Gastrocnemius medialis (tissue), 4 donors: ENCODE measurements at regions not wholly inside any gene's neighbourhood (a gene's known extent, or its start where the extent isn't known, plus 50 kb on each side); places are given as distances from the start of the nearest gene placed in this dataset.

Experiments
- ATAC-seq, 2 donors: fragments of 150-250 bp; one replicate each; pipeline ENCODE4 v1.9.1; 2016
- DNase-seq, 2 donors: peaks; one replicate each; pipeline ENCODE4 v3.0.0-alpha.2; 2019
- H3K27ac ChIP-seq, 4 donors: fragments of 200-600 bp; sonication (generic); 1 replicate in 1 of 4; 2 replicates in 3 of 4; pipeline ENCODE4 v1.5.1; 2016 to 2018; ENCODE audit warnings: mild to moderate bottlenecking in 2 of 4, moderate library complexity in 1 of 4
- H3K27me3 ChIP-seq, 3 donors: fragments of 200-600 bp; sonication (generic) in 2 of 3; 1 replicate in 1 of 3; 2 replicates in 2 of 3; pipeline versions ENCODE4 v1.5.1 to v1.6.0; 2016 to 2019; ENCODE audit warnings: mild to moderate bottlenecking in 1 of 3, moderate library complexity in 1 of 3
- H3K36me3 ChIP-seq, 2 donors: fragments of 200-600 bp; sonication (generic) in 1 of 2; one replicate each; pipeline ENCODE4 v1.5.1; 2017 to 2018
- H3K4me1 ChIP-seq, 2 donors: fragments of 200-600 bp; sonication (generic) in 1 of 2; one replicate each; pipeline ENCODE4 v1.5.1; 2016 to 2017; ENCODE audit warnings: mild to moderate bottlenecking in 2 of 2
- H3K4me3 ChIP-seq, 4 donors: fragments of 200-600 bp; sonication (generic) in 3 of 4; 1 replicate in 1 of 4; 2 replicates in 3 of 4; pipeline ENCODE4 v1.5.1; 2016 to 2019; ENCODE audit warnings: mild to moderate bottlenecking in 2 of 4
- H3K9me3 ChIP-seq, 3 donors: fragments of 200-600 bp; sonication (generic) in 2 of 3; 1 replicate in 1 of 3; 2 replicates in 2 of 3; pipeline ENCODE4 v1.5.1; 2016 to 2019
- POLR2A ChIP-seq, 2 donors: fragments of 450-650 bp; IDR thresholded peaks; one replicate each; pipeline ENCODE4 v1.6.1; 2017; ENCODE audit warnings: antibody characterized with exemption in 2 of 2, mild to moderate bottlenecking in 2 of 2, moderate library complexity in 2 of 2
- in situ Hi-C, 4 donors: fragments of 200-750 bp; cut with MboI; loops; one replicate each; pipeline versions ENCODE4 v1.15.0 to v1.8.0; 2017; ENCODE audit warnings: low sequenced_read_pairs in 4 of 4
- intact Hi-C: fragments of 100-400 bp; cut with DNase I; formaldehyde crosslinking; loops from one replicate; pipeline ENCODE4 v1.15.1; 2023; ENCODE audit warnings: low total_unique reads
- TF ChIP-seq, protein P1 (sequence below), 5 experiments: fragments of 450-650 bp in 3 of 5; fragments of 200-600 bp in 2 of 5; sonication (generic) in 2 of 5; IDR thresholded peaks in 4 of 5; conservative IDR thresholded peaks in 1 of 5; 1 replicate in 4 of 5; 2 replicates in 1 of 5; pipeline ENCODE4 v1.5.1; 2016 to 2019; ENCODE audit warnings: antibody characterized with exemption in 5 of 5, mild to moderate bottlenecking in 3 of 5, moderate library complexity in 3 of 5

DNA sequence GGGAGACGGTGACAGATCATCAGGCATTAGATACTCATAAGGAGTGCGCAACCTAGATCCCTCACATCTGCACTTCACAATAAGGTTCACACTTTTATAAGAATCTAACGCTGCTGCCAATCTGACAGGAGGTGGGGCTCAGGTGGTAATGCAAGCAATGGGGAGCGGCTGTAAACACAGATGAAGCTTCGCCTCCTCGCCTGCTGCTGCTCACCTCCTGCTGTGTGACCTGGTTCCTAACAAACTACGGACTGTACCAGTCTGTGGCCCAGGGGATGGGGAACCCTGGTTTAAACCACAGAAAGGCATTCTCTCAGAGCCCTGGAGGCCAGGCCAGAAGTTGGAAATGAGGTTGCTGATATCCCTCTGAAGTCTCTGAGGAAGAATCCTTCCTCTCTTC, 323.6 kb downstream of the DRD1 start:
- no peaks in the 10 kb centered on the region for H3K4me1 ChIP-seq
- no peaks in the 10 kb centered on the region for H3K27me3 ChIP-seq
- no peak overlapping the region for H3K4me3 ChIP-seq
- intact Hi-C loops (no loop called here), in situ Hi-C loops (no loop called here)
- H3K36me3 ChIP-seq = no peaks in the 10 kb centered on the region
- H3K27ac ChIP-seq = no peak overlapping the region
- H3K9me3 ChIP-seq = no peaks in the 10 kb centered on the region
- TF ChIP-seq POLR2A (IDR thresholded peaks at IDR 0.05) = no peak
- TF ChIP-seq, protein P1, sequence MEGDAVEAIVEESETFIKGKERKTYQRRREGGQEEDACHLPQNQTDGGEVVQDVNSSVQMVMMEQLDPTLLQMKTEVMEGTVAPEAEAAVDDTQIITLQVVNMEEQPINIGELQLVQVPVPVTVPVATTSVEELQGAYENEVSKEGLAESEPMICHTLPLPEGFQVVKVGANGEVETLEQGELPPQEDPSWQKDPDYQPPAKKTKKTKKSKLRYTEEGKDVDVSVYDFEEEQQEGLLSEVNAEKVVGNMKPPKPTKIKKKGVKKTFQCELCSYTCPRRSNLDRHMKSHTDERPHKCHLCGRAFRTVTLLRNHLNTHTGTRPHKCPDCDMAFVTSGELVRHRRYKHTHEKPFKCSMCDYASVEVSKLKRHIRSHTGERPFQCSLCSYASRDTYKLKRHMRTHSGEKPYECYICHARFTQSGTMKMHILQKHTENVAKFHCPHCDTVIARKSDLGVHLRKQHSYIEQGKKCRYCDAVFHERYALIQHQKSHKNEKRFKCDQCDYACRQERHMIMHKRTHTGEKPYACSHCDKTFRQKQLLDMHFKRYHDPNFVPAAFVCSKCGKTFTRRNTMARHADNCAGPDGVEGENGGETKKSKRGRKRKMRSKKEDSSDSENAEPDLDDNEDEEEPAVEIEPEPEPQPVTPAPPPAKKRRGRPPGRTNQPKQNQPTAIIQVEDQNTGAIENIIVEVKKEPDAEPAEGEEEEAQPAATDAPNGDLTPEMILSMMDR (IDR thresholded peaks at IDR 0.05 in 4 of 5, conservative IDR thresholded peaks at IDR 0.05 in 1 of 5) = no peak
- ATAC-seq = no peak
- DNase-seq = no peak

DNA sequence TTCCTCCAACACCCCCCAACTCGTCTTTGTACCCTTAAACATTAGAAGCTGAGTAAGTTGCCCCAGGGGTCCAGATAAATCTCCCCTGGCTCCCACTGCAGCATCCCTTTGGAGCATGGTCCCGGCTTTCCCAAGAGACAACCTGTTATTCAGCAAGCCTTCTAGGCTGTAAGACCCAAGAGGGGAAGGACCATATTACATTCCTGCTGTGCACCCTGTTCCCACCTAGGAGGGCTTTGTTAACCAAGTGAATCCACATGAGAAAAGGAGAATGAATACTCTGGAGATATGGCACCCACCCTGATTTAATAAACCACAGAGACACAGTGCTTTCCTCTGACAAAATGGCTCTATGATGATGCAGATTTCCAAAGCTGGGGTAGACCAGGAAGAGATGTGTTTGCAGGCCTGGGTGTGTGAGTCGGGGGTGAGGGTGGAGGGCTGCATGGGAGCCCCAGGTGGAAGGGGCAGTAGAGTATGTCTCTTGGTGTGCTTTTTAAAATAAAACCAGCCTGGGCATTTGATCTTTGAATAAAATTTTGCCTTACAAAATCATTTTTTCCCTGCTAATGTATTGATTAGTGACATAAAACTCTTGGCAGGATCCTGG, 325.2 kb downstream of the DRD1 start:
- Histone ChIP-seq H3K4me1 (no peaks in the 10 kb centered on the region), H3K4me3 (no peak overlapping the region), H3K27me3 (no peaks in the 10 kb centered on the region), H3K36me3 (no peaks in the 10 kb centered on the region), H3K27ac (no peak overlapping the region), H3K9me3 (no peaks in the 10 kb centered on the region)
- DNase-seq (no peak), ATAC-seq (no peak)
- in situ Hi-C loops (no loop called here), intact Hi-C loops (no loop called here)
- TF ChIP-seq, protein P1 (IDR thresholded peaks at IDR 0.05 in 4 of 5, conservative IDR thresholded peaks at IDR 0.05 in 1 of 5) = no peak
- TF ChIP-seq POLR2A (IDR thresholded peaks at IDR 0.05) = no peak

DNA sequence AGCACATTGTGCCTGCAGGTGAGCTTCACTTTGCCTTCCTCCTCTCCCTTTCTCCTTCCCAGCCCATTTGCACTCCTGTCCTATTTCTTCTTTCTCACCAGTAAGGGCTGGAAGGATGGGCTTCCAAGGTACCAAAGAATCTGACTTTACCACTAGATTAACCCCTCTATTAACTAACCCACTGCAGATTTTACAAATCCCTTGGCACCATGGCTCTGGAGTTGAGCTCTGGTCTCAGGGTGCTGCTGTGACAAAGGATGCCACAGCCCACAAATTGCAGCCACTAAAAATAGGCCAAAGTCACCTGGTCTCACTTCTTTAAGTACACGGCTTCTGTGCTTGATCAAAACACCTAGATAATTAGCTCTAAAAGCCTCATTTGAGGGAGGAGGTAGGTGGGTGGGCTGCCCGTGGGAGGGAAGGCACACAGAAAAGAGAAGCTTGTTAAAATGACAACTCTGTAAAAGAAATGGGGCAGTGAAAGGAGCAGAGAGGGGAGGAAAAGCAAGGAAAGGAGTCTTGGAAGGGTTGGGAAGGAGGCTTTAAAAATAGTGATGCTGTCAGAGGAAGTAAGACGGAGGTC, 327.4 kb downstream of the DRD1 start:
- in situ Hi-C loops = no loop called here
- ATAC-seq = no peak

DNA sequence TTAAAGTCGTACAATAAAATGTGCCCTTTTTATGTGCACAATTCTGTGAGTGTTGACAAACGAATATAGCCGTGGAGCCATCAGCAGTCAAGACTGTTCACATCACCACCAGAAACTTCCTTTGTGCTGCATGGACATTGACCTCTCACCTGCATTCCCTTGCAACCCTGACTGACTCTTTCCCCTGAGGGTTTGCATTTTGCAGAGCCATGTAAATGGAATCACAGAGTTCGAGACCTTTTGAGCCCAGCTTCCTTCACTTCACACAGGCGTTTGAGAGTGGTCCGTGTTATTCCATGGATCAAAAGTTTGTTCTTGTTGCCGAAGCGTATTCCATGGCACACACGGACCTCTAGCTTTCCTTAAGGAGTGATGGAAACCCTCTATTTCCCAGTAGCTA, 328.2 kb downstream of the DRD1 start:
- H3K4me1 ChIP-seq = no peaks in the 10 kb centered on the region
- no peak for ATAC-seq
- H3K4me3 ChIP-seq = no peak overlapping the region
- no peaks in the 10 kb centered on the region for H3K36me3 ChIP-seq
- H3K9me3 ChIP-seq = no peaks in the 10 kb centered on the region
- H3K27ac ChIP-seq = no peak overlapping the region
- in situ Hi-C loops (no loop called here), intact Hi-C loops (no loop called here)
- DNase-seq = no peak
- H3K27me3 ChIP-seq = no peaks in the 10 kb centered on the region
- no peak for TF ChIP-seq POLR2A (IDR thresholded peaks at IDR 0.05)
- TF ChIP-seq, protein P1 (IDR thresholded peaks at IDR 0.05 in 4 of 5, conservative IDR thresholded peaks at IDR 0.05 in 1 of 5) = no peak

More for the DNA sequence above, 327.4 kb downstream of the DRD1 start:
- TF ChIP-seq POLR2A (IDR thresholded peaks at IDR 0.05) = no peak
- TF ChIP-seq, protein P1 (IDR thresholded peaks at IDR 0.05 in 4 of 5, conservative IDR thresholded peaks at IDR 0.05 in 1 of 5) = no peak
- no peaks in the 10 kb centered on the region for H3K36me3 ChIP-seq
- H3K27ac ChIP-seq = no peak overlapping the region
- no peak for DNase-seq
- no peak overlapping the region for H3K4me3 ChIP-seq
- H3K9me3 ChIP-seq = no peaks in the 10 kb centered on the region
- no peaks in the 10 kb centered on the region for H3K27me3 ChIP-seq
- no peaks in the 10 kb centered on the region for H3K4me1 ChIP-seq
- intact Hi-C loops = no loop called here

DNA sequence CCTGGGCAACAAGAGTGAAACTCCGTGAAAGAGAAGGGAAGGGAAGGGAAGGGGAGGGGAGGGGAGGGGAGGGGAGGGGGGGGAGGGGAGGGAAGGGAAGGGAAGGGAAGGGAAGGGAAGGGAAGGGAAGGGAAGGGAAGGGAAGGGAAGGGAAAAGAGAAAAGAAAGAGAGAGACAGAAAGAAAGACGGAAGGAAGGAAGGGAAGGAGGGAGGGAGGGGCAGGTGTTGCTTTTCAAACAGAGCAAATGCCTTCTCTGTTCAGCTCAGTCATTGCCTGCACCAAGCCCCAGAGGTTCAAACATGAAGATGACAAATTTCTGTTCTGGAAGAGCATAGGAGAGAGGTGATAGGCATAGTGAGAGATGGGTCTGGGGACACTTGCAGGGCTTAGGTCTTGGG, 330.0 kb downstream of the DRD1 start:
- H3K4me1 ChIP-seq = no peaks in the 10 kb centered on the region
- in situ Hi-C loops (no loop called here), intact Hi-C loops (no loop called here)

More for the DNA sequence above, 330.0 kb downstream of the DRD1 start:
- H3K27me3 ChIP-seq = no peaks in the 10 kb centered on the region
- DNase-seq (no peak), ATAC-seq (no peak)
- H3K4me3 ChIP-seq = no peak overlapping the region
- H3K27ac ChIP-seq = no peak overlapping the region
- no peak for TF ChIP-seq POLR2A (IDR thresholded peaks at IDR 0.05)
- TF ChIP-seq, protein P1 (IDR thresholded peaks at IDR 0.05 in 4 of 5, conservative IDR thresholded peaks at IDR 0.05 in 1 of 5) = no peak
- H3K36me3 ChIP-seq = no peaks in the 10 kb centered on the region
- no peaks in the 10 kb centered on the region for H3K9me3 ChIP-seq
